HG03103 (cell line): ENCODE measurements at regions not wholly inside any gene's neighbourhood (a gene's known extent, or its start where the extent isn't known, plus 50 kb on each side); places are given as distances from the start of the nearest gene placed in this dataset.
"Not testable (repeated sequence)": the region's sequence is repeated elsewhere in the genome, so short reads cannot be mapped to it uniquely, and the experiment has no call there.

Experiments
- ATAC-seq: cut with Tn5 transposase; IDR thresholded peaks from one replicate; pipeline ENCODE4 v1.9.1; 2021; ENCODE audit warnings: low read depth; ENCODE audit not compliant: unreplicated experiment

DNA sequence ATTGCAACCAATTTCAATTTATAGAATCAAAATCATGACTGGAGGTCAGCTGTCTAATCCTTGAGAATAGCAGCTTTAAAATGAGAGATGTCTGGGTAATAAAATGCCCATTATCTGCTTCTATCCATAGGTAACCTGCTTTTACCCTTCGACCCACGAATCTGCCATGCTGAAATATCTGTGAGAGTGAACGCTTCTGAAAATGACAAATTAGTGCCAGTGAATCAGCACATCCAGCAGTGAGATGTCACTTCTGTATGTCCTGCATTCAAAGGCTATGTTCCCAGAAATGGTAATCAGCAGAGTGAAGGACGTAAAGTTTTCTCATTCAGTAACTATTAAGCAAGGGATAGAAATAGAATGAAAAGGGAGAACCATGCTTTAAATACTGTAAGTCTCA lies 532.4 kb upstream of the ITGA1 start:
- ATAC-seq, result no peak

DNA sequence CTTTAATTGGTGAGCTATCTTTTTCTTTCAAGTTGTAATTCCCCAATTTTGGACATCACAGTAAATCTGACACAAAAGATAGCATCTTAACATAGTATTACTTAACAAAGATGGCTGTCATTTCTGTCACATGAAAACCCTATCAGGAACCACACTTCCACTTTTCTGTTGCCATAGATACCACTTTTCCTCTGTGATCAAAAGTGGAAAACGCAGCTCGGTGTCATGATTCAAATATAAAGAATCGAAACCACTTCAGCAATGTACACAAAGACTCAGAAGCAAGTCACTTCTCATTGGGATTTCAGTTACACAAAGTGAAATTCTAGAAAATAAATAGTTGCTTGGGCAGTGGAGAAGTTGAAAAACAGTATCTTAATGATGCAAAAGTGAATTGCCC lies 524.9 kb upstream of the ITGA1 start:
- no peak for ATAC-seq

DNA sequence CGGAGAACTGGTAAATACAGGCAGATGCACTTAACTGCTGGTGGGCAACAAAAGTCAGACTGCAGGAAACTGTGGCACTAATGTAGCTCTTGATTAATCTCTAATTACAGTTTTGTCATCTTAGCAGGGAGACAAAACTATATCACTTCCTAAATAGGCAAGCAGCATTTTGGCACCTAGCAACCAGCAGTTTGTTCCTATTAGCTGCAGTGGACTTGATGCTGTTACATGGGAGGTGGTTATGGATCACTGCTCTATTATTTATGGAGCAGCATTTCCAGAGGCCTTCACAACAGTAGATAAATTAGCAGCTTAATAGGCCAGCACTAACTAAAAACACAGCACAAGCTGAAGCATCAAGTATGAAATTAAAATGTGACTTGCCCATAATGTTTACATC lies 518.3 kb upstream of the ITGA1 start:
- ATAC-seq, result no peak

DNA sequence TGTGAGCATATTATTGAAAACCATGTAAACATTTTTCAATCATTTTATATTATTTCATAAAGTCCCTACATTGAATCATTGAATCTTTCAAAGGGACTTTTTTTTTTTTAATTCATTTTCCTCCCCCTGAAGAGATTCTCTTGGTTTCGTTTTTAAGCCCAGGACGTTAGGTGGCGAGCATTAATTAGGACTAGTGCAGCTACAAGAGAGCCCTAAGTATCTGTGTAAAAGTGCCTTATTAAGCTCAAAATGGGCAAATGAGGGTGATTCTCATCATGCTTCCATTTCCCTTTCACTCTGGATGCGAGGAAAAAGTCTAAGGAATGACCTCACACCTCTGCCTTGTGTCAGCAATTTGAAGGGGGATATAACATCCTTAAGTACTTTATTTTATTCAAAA lies 517.9 kb upstream of the ITGA1 start:
- ATAC-seq, result no peak

GRCh38 chr5:52275639-52276038 lies 512.1 kb upstream of the ITGA1 start:
- no peak for ATAC-seq

DNA sequence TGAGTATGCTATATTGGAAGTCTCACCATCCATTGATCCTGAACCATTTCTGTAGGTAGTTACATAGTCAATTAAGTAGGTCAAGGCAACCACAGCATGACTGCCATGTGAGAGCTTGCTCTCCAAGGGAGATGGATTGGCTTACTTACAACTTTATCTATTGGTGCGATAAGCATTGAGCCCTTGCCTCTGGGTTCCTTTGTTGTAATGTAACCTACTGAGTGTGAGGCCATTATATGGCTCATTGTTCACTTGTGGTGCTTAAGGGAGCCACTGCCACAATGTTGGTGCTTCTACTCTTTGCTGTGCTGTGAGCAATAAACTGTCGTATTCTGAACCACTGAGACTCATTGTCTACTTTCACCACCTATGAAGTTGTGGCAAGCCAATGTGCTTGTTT lies 510.6 kb upstream of the ITGA1 start:
- no peak for ATAC-seq

- no peak for ATAC-seq
These were observed 505.1 kb upstream of the ITGA1 start for GRCh38 chr5:52282647-52283046.

DNA sequence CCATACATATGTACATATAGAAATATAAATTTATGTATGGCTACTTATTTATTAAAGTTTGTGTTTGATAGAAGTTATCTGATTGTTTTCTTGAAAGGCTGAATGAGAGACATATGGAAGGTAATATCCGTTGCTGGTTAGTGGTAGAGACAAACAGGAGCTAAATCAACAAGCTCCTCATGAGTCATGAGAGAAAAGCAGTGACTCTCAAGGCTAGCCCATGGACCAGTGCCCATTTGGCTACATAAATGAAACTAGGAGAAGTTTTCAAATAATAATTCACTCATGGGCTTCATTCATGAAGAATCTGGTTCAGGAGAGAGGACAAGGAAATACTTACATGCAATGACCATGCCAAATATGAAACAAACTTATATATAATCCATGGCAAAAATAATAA lies 504.5 kb upstream of the ITGA1 start:
- ATAC-seq, result no peak

GRCh38 chr5:52300703-52301372 lies 486.9 kb upstream of the ITGA1 start:
- no peak for ATAC-seq

GRCh38 chr5:52304816-52305215 lies 482.9 kb upstream of the ITGA1 start:
- not testable (repeated sequence) for ATAC-seq

GRCh38 chr5:52328220-52328806 lies 459.4 kb upstream of the ITGA1 start:
- no peak for ATAC-seq

- ATAC-seq, result no peak
These were observed 456.0 kb upstream of the ITGA1 start for GRCh38 chr5:52331725-52332124.

DNA sequence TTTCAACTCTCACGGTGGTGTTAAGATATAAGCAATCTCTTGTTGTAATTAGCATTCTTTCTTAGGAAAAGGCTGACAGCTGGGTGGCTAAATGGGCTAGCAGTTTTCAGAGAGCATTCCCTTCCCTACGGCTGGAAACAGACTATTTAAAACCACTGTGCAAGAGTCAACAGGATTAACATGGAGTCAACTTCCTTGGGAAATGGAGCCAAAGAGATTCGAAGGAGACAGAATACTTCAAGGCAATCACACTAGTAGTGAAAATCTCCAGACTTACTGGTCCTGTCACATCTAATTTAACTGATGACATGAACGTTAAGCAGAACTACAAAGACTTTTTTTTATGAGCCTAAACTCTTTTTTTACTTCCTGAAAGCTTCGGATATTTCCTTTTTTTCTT lies 453.3 kb upstream of the ITGA1 start:
- no peak for ATAC-seq

GRCh38 chr5:52339285-52339684 lies 448.4 kb upstream of the ITGA1 start:
- no peak for ATAC-seq

GRCh38 chr5:52342361-52342760 lies 445.4 kb upstream of the ITGA1 start:
- ATAC-seq, result no peak

GRCh38 chr5:52356311-52356918 lies 431.3 kb upstream of the ITGA1 start:
- no peak for ATAC-seq

GRCh38 chr5:52359261-52359660 lies 428.5 kb upstream of the ITGA1 start:
- ATAC-seq, result no peak

GRCh38 chr5:52360985-52361384 lies 426.7 kb upstream of the ITGA1 start:
- ATAC-seq, result no peak

DNA sequence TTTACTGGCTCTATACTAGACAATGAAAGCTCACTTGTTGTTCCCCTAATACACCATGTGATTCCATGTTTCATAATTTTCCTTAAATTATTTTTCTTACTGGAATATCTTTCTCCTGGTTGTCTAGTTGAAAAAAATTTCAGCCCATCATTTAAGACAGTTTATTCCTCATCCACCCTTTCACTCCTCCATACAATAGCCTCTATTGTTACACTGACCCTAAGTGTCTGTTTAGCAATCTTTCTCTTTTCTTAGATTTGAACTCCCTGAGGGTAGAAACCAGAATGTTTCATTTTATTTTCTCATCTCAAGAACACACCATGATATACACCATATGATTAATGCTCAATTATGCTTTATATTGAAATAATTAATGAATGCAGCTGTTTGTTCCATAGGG lies 413.4 kb upstream of the ITGA1 start:
- no peak for ATAC-seq

DNA sequence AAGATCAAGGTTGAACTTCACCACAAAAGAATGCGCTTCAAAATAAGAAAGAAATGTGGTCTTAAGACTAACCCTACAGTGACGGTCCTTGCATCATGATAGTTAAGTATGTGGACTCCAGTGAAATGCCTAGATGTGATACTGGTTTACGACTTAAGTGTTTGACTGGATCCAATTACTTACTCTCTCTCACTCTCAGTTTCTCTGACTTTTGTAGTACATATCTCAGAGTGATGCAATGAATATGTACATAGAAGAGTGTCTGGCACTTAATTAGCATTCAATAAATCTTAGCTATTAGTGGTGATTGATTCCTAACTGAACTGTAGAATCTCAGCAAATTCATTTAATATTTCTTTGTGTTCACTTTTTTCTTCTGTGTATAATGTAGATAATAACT lies 411.7 kb upstream of the ITGA1 start:
- no peak for ATAC-seq

DNA sequence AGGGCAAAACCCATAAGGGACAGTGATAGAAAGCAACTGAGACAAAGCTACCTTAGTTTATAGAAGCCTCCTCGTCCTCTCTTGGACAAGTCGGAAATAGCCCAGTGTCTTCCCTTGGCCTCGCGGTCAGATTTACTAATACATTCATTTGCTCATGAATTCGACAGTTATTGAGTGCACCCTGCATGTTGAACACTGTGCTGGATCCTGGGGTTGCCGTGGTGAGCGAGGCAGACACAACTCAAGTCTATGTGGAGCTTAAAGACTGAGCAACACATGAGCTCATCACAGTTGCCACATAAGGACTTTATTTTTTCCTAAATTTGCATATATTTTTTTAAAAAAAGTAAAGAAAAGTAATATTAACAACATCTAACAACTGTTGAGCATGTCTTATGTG lies 411.1 kb upstream of the ITGA1 start:
- ATAC-seq, result no peak

- ATAC-seq, result no peak
These were observed 409.5 kb upstream of the ITGA1 start for GRCh38 chr5:52378237-52378636.
